HG02763 (cell line): ENCODE measurements at regions not wholly inside any gene's neighbourhood (a gene's known extent, or its start where the extent isn't known, plus 50 kb on each side); places are given as distances from the start of the nearest gene placed in this dataset.
"Not testable (repeated sequence)": the region's sequence is repeated elsewhere in the genome, so short reads cannot be mapped to it uniquely, and the experiment has no call there.

ENCODE experiments used
- ATAC-seq: cut with Tn5 transposase; IDR thresholded peaks from one replicate; pipeline ENCODE4 v1.9.1; 2021; ENCODE audit warnings: mild to moderate bottlenecking, moderate library complexity; ENCODE audit not compliant: unreplicated experiment

DNA sequence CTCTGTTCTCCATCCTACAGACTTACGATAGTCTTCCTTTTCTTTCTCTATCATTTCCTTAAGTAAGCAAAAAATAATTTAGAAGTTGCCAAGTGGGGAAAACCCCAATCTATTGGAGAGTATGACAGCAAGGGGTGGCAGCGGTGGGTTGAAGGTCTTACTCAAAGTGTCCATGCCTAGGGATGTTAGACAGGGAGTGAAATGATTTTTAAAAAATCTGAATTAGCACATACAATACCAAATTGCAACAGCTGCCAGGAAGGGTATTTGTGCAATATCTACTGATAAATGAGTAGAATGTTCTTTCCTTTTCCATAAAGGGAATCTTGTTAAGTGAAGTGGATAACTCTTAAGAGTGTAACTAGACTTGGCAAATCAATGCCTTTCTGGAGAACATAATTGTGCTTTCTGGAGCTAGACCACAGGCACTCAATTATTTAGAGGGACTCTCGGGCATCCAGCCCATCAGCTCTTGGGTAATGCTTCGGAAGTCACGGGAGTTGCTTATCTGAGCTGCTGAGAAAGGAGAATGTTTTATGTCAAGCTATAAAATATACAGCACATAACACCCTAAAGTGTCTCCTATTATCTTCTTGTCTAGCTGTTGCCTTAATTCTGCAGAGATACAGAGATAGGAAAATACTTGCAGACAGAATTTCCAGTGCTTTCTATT is 151.5 kb downstream of the KCNJ2 start:
- ATAC-seq = no peak

DNA sequence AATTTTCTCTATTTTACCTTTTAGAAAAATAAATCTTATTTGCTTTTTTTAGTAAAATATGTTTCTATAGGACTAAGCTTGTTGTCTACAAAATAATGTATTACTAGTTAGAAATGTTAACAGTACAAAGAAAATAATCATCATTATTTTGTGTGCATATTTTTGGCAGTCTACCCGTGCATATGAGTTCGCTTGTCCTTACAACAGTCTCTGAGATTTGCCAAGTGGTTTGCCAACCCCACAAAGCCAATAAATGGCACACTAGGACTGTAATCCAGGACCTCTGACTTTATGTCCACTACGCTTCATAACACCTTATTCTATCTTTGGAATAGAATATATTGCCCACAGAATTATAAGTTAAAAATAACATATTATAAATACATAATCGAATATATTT is 152.0 kb downstream of the KCNJ2 start:
- ATAC-seq = no peak

DNA sequence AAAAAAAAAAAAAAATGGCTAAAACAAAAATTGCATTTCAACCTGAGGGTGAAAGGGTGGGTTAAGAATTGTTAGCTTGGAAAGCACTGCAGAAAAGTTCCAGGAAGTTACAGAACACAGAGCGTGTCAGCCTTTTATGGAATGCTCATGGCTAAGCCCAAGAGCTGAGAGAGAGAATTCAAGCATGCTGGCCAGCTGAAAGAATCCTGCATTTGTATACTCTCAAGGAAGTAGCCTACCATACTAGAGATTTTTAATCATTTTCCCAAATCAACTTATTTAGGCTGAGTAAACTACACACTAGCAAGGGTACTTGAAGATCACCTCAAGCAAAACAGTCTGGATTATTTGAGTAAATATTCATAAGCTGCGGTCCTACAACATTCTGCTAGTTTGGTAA is 153.9 kb downstream of the KCNJ2 start:
- ATAC-seq = no peak

DNA sequence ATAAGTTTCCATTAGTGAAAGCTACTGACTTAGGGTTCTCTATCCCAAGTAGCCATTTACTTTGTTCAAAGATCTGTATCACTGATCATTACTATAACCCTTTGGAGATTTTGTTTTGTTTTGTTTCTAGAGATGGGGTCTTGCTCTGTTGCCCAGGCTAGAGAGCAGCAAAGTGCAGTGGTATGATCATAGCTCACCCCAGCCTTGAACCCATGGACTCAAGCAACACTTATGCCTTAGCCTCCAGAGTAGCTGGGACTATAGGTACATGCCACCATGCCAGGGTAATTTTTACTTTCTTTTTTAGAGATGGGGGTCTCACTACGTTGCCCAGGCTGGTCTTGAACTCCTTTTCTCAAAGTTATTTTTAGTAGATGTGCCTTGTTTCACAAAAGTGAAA is 154.7 kb downstream of the KCNJ2 start:
- ATAC-seq = no peak

DNA sequence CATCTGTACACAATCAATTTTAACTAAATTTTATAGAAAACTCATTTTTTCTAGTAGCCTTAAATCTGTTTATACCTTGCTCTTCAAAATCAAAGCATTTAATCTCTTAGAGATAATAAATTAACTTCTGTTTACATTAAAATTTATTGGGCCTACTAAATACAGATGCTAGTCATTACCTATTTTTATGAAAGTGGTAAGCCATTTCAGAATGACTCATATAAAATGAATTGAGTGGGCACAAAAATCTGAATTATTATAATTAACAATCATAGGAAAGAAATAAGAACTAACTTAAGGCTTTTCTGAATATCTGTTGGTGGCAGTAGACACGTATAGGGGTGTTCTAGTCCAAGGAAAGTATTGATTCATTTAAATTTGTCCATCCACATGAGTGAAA is 157.9 kb downstream of the KCNJ2 start:
- no peak for ATAC-seq

DNA sequence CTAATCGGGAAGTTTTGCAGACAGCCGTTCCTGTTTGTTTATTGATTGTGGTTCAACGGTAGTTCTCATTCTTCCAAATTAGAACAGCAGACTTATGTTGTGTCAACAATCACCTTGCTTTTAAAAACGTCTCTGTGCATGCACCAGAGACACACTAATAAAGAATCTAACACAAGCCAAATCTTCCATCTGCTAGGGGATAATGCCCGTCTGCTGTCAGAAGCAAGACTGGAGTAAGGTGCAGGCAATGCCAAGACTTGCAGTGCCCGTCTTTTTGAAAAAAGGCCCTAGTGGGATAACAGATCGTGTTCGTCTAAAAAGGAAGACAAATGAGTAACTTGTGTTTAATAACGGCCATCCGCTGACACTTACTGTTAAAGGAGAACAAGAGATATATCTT is 158.4 kb downstream of the KCNJ2 start:
- ATAC-seq = no peak

DNA sequence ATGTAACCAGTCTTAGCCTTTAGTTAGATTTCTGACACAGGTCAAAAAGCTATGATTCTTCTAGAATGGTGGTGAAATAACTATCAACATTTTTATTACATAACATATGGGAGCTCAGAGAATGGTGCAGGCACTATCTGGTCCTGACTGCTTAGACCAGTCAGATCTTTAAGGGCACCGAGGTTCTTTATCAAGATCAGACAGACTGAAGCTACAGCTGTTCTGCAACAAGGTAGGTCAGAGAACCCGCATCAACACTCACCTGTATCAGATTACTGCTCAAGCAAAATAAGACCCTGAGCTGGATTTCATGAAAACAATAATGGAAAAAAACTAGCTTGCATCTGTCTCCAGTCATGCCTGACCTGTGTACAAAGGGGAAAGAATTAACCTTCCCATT is 160.4 kb downstream of the KCNJ2 start:
- ATAC-seq = no peak

DNA sequence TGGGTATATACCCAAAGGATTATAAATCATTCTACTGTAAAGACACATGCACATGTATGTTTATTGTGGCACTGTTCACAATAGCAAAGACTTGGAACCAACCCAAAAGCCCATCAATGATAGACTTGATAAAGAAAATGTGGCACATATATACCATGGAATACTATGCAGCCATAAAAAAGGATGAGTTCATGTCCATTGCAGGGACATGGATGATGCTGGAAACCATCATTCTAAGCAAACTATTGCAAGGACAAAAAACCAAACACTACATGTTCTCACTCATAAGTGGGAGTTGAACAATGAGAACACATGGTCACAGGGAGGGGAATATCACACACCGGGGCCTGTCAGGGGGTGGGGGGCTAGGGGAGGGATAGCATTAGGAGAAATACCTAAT is 161.7 kb downstream of the KCNJ2 start:
- ATAC-seq = not testable (repeated sequence)

DNA sequence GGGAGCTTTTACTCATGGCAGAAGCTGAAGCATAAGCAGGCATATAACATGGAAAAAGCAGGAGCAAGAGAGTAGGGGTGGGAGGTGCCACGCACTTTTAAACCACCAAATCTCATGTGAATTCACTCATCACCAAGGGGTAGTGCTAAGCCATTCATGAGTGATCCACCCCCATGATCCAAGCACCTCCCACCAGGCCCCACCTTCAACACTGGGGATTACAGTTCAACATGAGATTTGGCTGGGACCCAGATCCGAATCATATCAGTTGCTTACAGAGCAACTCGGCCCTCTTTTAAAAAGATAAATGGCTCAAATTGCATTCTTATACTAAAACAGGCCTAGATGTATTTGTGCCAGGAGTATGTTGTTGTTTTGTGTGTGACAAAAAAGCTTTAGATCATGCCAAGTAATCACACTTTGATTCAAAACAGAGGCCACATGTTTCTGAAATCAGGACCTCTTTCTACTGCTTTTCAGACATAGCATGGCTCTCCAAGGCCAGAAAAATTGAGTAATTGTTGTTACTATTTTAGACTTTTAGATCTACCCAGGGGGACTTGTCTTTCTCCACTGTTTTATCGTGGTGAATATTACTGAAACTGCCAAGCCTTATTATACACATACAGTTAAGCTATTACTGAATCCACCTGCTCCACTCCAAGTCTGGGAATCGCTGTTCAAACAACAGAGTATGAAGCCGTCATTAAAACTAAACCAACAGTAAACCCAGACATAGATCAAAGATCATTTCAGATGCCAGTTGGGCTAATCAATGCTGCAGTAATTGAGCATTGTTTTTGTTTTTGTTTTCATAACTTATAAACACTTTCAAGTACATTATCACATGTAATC is 163.3 kb downstream of the KCNJ2 start:
- ATAC-seq = no peak

DNA sequence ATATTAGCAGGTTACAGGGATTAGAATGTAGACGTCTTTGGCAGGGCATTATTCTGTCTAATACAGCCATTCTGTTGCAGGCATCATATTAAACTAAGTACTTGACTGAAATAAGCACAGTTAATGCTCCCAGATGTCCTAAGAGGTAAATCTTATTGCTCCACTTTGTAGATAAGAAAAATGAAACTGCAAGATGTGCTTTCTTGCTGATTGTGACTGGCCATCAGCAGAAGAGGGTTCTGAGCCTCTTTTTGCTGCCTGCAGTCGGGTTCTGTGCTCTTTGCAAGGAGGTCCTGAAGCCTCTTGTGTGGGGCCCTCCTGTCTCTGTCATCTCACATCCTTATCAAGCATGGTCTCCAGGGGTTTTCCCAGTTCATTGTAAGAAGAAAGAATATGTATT is 167.1 kb downstream of the KCNJ2 start:
- no peak for ATAC-seq

DNA sequence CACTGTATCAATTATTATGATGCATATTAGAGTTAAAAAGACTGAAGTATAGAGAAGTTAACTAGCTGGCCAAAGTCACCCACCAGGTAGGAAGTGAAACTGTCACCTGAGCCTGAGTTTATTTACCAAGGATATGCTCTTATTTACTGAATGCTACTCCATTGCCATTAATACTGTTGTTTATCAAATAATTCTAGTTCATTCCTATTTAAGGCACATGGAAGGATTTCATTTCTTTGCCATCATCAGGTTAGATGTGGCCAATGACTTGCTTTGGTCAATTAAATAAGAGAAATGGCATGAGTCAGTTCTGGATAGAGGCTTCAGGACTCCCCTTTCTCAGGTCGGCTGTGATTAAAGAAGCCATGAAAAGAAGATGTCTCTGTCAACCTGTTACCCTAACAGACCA is 169.6 kb downstream of the KCNJ2 start:
- no peak for ATAC-seq

DNA sequence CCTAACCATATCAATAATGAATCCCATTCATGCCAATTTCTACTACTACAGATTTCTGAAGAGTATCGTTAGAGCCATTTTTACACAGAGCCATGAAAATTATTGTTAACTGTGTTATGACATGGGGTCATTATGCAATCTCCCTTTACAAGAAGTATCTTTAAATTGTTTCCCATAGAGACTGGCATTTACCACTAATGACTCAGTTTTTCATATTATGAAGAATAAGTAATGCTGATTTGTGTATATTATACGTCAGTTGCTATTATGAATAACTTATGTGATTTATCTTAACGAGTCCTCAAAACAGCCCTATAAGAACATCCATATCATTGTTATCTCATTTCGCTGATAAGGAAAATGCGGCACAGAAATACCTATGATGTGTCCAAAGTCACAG is 173.8 kb downstream of the KCNJ2 start:
- ATAC-seq = no peak

DNA sequence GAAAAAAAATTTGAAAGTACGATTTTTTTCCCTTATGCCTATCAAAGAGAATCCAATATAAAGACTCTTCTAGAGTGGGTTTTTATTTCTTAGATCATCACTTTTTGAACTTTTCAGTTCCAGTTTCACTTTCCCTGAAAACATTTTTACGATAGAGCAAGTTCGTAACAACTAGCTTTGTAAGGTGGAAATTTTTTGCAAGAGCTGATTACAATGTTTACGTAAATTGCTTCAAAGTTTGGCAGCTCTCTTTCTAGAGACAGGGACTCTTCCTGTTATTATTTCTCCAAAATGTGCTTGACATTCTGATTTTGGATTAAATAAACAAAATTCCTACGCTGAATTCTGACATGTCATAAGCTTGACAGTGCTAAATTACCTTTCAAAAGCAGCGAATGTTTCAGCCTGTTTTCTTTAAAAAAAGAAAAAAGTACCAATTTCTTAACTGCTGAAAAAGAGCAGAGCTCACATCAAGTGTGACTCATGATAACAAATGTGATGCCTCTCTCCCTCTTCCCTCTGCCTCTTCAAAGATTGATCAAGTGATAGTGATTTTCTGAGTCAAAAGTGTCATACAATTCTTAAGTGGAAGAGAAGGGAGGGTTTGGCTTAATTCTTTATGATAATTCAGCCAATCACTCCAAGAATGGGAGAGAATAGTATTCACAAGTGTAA is 175.2 kb downstream of the KCNJ2 start:
- no peak for ATAC-seq

DNA sequence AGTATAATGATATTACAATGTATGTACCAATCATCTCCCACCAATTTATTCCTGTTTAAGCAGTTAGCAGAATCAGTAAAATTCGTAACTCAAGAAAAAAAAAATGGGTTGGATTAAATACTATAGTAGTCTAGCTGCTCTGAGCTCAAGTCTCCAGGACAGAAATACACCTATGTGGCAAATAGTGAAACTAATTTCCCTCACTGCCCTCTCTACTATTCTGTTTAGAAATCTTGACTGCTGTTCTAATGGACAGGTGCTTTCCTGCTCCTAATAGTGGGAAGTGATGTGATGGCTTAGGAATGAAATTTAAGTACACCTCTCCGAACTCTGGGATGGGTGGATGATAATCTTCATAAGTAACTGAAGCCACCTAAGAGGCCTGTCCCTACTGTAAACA is 175.7 kb downstream of the KCNJ2 start:
- no peak for ATAC-seq

DNA sequence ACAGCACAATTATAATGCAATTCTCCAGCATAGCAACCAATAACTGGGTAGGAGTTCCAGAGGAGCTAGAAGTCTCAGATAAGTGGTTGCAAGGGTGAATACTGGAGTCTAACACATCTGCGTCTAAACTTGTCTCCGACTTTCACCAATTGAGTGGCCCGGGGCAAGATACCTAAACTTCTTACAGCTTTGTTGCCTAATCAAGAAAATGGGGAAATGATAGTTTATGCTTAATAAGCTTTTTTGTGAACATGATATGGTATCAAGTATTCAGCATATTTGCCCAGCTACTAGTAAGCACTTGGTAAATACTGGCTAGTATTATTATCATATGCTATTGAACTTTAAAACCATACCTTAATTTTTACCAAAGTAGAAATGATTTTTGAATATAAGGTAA is 183.5 kb downstream of the KCNJ2 start:
- no peak for ATAC-seq

DNA sequence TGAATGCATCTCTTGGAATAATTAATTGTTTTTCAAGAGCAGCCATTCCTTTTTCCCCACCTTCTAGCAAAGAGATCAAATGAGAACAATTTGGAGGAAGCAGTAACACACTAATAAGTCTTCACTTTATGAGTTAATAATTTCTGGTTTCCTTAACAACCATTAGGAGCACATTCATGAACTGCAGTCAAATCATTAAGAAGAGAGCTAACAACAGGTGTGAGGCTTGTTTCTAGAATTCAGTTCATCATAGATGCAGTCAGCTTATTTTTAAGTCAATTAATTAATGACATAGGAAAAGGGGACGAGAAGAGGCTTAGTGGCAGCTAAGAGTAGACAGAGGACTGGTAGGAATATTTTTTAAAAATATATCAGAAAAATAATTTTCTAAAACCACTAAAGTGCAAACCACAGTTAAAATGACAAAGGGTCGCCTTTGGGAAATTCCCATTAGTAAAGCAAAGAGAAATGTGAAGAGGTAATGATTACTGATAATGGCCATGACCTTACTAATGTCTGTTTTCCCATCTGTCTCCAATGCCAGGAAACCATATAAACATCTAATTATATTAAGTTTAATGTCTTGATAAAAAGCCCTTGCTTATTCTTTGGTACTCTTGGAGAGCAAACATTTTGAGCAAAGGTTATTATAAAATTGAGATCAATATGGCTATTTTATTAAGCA is 184.2 kb downstream of the KCNJ2 start:
- no peak for ATAC-seq

DNA sequence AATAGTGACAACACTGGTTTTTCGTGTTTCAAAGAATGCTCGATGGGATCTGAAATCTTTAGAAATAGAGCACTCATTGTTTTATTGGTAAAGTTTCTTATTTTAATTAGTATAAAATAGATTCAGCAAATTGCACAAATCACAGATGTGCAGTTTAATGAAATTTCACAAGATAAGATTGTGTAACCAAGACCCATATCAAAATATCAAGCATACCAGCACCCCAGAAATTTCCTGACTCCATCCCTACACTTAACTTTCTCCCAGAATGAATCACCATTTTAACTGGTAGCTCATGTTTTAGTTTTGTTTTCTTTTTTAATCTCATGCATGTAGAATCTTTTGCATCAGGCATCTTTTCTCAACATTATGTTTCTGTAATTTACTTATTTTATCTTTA is 185.9 kb downstream of the KCNJ2 start:
- no peak for ATAC-seq

DNA sequence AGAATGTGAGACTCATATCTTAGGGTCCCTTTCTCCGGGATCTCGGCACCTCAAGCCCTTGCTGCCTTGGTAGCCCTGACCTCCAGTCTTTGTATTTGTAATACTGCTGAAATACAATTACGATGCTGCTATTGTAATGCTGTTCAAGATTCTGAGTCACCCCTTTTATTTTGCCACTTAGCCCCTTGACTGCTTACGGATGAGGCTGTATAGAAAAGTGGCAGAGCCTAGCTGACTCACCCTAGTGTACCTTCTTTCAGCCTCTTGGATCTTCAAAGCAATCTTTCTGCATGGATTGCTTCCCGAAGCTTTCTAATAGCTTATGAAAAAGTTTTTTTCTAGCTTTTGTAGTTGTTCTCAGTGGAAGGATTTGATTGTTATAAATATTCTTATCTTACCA is 187.9 kb downstream of the KCNJ2 start:
- no peak for ATAC-seq

DNA sequence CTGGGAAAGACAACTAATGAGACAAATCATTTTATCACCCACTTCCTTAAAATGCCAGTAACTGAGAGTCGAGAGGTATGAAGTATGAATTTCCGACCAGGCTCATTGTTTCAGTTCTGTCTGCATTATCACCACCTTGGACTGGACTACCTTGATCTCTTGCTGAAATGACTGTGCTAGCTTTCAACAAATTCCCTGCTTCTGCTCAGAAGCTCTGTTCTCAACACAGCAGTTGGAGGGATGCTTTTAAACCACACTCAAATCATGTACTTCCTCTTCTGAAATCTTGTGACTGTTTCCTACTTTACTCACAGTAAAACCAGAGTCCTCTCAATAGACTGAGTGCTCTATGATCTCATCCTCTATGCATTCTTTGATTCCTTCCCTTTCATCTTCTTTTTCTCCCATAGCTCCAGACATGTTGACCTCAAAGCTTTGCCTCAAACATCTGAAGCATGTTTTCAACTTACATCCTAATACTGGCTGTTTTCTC is 195.8 kb downstream of the KCNJ2 start:
- ATAC-seq = peak; percentile 74

DNA sequence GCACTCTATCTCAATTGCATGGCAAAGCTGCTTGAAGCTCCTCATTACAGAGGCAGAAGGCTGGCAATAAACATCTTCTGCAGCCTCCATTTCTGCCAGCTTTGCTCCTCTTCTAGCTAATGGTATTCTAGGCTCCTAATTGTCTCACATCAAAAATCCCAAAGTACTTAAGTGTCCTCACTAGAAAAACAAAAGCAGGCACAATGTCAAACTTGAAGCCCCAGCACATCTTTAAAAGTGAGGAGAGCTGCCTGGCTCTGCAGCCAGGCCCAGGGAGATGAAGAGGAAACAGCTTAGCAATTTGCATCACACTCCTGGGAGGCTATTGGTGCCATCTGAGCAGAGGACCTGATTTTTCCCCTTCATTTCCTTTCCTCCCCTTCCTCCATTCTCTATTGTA is 197.1 kb downstream of the KCNJ2 start:
- no peak for ATAC-seq

DNA sequence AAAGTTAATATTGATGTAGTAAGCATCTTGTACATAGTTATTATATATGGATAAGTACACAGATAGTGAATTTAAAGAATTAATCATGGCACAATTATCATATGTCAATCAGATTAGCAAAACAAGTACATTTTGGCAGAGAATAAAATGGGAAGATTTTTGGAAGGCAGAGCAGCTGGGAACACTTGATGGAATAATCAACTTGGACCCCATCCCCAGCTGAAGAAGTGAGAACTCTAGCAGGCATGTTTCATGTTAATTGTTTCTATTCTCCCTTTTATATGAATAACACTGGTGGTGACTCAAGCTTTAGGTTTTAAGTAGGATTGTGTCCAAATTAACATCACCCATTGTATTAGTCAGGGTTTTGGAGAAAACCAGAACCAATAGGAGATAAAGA is 198.7 kb downstream of the KCNJ2 start:
- ATAC-seq = no peak
